GM23338 (cell line): ENCODE measurements at regions not wholly inside any gene's neighbourhood (a gene's known extent, or its start where the extent isn't known, plus 50 kb on each side); places are given as distances from the start of the nearest gene placed in this dataset.

Experiments used
- EZH2 ChIP-seq: fragments of 200-600 bp; sonication (generic); IDR thresholded peaks from one replicate; pipeline ENCODE4 v1.8.0; 2017; ENCODE audit warnings: antibody characterized with exemption, mild to moderate bottlenecking, low read depth; ENCODE audit not compliant: unreplicated experiment
- EZH2phosphoT487 ChIP-seq: fragments of 200-600 bp; sonication (generic); IDR thresholded peaks from one replicate; pipeline ENCODE4 v1.8.1; 2018; ENCODE audit warnings: antibody characterized with exemption; ENCODE audit not compliant: unreplicated experiment
- JUNB ChIP-seq: IDR thresholded peaks from one replicate; pipeline ENCODE4 v1.6.1; 2016; ENCODE audit warnings: antibody characterized with exemption; ENCODE audit not compliant: unreplicated experiment
- NANOG ChIP-seq: IDR thresholded peaks from 2 replicates; pipeline ENCODE4 v1.6.1; 2016; ENCODE audit warnings: antibody characterized with exemption, borderline replicate concordance
- POLR2AphosphoS5 ChIP-seq: IDR thresholded peaks from 2 replicates; pipeline ENCODE4 v1.6.1; 2016; ENCODE audit warnings: antibody characterized with exemption, low read depth
- STAT1 ChIP-seq: IDR thresholded peaks from one replicate; pipeline ENCODE4 v1.6.1; 2016; ENCODE audit warnings: antibody characterized with exemption; ENCODE audit not compliant: unreplicated experiment
- ZNF331 ChIP-seq: fragments of 250-450 bp; sonication (Bioruptor Pico); IDR thresholded peaks from 2 replicates; pipeline ENCODE4 v1.5.0; 2020; ENCODE audit warnings: low read depth, mild to moderate bottlenecking, moderate library complexity
- TF ChIP-seq, protein P1 (sequence below), 2 experiments: fragments of 200-600 bp in 1 of 2; sonication (generic) in 1 of 2; conservative IDR thresholded peaks; 2 replicates each; pipeline versions ENCODE4 v1.5.1 to v1.6.1; 2016 to 2017; ENCODE audit warnings: antibody characterized with exemption in 2 of 2, low read depth in 2 of 2, mild to moderate bottlenecking in 2 of 2, moderate library complexity in 1 of 2
- TF ChIP-seq, protein P2 (sequence below): IDR thresholded peaks from one replicate; pipeline ENCODE4 v1.6.1; 2018; ENCODE audit warnings: antibody characterized with exemption; ENCODE audit not compliant: unreplicated experiment
- TF ChIP-seq, protein P3 (sequence below): fragments of 250-450 bp; sonication (Bioruptor Pico); IDR thresholded peaks from 2 replicates; pipeline ENCODE4 v1.5.0; 2020; ENCODE audit warnings: mild to moderate bottlenecking, moderate library complexity
- TF ChIP-seq, protein P4 (sequence below): IDR thresholded peaks from 2 replicates; pipeline ENCODE4 v1.6.1; 2016; ENCODE audit warnings: antibody characterized with exemption

DNA sequence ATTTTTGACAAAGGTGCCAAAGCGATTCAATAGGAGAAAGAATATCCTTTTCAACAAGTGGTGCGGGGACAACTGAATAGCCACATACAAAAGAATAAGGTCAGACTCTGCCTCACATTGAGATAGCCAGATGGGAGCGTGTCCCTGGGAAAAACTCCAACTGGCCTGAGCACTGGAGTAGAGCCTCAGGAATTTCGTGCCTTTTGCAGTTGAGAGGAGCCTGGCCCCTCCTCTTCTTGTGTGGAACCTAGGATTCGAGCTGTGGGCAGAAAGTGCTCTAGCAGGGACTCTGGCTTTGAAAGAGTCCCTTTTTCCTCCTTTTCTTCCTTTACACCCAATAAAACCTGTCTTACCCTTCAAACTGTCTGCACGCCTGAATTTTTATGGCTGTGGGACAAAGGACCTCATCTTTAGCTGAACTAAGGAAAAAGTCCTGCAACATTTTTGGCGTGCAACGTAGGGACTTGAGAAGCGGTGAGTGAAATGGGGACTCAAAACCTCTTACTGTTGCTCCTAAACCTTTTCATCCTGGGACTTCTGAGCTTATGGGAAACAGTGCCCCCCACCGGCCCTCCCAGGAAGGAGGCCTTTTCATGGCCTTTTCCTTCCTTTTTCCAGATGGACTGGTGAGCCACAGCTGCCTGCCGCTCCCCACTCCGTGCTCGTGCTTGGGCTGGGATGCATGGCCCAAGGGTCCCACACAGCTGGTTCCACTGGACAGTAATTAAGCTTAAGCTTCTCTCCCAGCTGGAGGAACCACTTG, 68.6 kb downstream of the BMP15 start:
- TF ChIP-seq, protein P1, sequence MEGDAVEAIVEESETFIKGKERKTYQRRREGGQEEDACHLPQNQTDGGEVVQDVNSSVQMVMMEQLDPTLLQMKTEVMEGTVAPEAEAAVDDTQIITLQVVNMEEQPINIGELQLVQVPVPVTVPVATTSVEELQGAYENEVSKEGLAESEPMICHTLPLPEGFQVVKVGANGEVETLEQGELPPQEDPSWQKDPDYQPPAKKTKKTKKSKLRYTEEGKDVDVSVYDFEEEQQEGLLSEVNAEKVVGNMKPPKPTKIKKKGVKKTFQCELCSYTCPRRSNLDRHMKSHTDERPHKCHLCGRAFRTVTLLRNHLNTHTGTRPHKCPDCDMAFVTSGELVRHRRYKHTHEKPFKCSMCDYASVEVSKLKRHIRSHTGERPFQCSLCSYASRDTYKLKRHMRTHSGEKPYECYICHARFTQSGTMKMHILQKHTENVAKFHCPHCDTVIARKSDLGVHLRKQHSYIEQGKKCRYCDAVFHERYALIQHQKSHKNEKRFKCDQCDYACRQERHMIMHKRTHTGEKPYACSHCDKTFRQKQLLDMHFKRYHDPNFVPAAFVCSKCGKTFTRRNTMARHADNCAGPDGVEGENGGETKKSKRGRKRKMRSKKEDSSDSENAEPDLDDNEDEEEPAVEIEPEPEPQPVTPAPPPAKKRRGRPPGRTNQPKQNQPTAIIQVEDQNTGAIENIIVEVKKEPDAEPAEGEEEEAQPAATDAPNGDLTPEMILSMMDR (conservative IDR thresholded peaks at IDR 0.05; ENCODE audit: low read depth in 2 of 2): peak; percentile 49 to 53
- TF ChIP-seq EZH2: no peak
- TF ChIP-seq NANOG: no peak
- TF ChIP-seq POLR2AphosphoS5: no peak
- TF ChIP-seq EZH2phosphoT487: no peak
- TF ChIP-seq, protein P2, sequence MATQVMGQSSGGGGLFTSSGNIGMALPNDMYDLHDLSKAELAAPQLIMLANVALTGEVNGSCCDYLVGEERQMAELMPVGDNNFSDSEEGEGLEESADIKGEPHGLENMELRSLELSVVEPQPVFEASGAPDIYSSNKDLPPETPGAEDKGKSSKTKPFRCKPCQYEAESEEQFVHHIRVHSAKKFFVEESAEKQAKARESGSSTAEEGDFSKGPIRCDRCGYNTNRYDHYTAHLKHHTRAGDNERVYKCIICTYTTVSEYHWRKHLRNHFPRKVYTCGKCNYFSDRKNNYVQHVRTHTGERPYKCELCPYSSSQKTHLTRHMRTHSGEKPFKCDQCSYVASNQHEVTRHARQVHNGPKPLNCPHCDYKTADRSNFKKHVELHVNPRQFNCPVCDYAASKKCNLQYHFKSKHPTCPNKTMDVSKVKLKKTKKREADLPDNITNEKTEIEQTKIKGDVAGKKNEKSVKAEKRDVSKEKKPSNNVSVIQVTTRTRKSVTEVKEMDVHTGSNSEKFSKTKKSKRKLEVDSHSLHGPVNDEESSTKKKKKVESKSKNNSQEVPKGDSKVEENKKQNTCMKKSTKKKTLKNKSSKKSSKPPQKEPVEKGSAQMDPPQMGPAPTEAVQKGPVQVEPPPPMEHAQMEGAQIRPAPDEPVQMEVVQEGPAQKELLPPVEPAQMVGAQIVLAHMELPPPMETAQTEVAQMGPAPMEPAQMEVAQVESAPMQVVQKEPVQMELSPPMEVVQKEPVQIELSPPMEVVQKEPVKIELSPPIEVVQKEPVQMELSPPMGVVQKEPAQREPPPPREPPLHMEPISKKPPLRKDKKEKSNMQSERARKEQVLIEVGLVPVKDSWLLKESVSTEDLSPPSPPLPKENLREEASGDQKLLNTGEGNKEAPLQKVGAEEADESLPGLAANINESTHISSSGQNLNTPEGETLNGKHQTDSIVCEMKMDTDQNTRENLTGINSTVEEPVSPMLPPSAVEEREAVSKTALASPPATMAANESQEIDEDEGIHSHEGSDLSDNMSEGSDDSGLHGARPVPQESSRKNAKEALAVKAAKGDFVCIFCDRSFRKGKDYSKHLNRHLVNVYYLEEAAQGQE: no peak
- TF ChIP-seq, protein P3, sequence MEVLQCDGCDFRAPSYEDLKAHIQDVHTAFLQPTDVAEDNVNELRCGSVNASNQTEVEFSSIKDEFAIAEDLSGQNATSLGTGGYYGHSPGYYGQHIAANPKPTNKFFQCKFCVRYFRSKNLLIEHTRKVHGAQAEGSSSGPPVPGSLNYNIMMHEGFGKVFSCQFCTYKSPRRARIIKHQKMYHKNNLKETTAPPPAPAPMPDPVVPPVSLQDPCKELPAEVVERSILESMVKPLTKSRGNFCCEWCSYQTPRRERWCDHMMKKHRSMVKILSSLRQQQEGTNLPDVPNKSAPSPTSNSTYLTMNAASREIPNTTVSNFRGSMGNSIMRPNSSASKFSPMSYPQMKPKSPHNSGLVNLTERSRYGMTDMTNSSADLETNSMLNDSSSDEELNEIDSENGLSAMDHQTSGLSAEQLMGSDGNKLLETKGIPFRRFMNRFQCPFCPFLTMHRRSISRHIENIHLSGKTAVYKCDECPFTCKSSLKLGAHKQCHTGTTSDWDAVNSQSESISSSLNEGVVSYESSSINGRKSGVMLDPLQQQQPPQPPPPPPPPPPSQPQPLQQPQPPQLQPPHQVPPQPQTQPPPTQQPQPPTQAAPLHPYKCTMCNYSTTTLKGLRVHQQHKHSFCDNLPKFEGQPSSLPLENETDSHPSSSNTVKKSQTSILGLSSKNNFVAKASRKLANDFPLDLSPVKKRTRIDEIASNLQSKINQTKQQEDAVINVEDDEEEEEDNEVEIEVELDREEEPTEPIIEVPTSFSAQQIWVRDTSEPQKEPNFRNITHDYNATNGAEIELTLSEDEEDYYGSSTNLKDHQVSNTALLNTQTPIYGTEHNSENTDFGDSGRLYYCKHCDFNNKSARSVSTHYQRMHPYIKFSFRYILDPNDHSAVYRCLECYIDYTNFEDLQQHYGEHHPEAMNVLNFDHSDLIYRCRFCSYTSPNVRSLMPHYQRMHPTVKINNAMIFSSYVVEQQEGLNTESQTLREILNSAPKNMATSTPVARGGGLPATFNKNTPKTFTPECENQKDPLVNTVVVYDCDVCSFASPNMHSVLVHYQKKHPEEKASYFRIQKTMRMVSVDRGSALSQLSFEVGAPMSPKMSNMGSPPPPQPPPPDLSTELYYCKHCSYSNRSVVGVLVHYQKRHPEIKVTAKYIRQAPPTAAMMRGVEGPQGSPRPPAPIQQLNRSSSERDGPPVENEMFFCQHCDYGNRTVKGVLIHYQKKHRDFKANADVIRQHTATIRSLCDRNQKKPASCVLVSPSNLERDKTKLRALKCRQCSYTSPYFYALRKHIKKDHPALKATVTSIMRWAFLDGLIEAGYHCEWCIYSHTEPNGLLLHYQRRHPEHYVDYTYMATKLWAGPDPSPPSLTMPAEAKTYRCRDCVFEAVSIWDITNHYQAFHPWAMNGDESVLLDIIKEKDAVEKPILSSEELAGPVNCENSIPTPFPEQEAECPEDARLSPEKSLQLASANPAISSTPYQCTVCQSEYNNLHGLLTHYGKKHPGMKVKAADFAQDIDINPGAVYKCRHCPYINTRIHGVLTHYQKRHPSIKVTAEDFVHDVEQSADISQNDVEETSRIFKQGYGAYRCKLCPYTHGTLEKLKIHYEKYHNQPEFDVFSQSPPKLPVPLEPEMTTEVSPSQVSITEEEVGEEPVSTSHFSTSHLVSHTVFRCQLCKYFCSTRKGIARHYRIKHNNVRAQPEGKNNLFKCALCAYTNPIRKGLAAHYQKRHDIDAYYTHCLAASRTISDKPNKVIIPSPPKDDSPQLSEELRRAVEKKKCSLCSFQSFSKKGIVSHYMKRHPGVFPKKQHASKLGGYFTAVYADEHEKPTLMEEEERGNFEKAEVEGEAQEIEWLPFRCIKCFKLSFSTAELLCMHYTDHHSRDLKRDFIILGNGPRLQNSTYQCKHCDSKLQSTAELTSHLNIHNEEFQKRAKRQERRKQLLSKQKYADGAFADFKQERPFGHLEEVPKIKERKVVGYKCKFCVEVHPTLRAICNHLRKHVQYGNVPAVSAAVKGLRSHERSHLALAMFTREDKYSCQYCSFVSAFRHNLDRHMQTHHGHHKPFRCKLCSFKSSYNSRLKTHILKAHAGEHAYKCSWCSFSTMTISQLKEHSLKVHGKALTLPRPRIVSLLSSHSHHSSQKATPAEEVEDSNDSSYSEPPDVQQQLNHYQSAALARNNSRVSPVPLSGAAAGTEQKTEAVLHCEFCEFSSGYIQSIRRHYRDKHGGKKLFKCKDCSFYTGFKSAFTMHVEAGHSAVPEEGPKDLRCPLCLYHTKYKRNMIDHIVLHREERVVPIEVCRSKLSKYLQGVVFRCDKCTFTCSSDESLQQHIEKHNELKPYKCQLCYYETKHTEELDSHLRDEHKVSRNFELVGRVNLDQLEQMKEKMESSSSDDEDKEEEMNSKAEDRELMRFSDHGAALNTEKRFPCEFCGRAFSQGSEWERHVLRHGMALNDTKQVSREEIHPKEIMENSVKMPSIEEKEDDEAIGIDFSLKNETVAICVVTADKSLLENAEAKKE (CRISPR knock-in tag): no peak
- TF ChIP-seq, protein P4, sequence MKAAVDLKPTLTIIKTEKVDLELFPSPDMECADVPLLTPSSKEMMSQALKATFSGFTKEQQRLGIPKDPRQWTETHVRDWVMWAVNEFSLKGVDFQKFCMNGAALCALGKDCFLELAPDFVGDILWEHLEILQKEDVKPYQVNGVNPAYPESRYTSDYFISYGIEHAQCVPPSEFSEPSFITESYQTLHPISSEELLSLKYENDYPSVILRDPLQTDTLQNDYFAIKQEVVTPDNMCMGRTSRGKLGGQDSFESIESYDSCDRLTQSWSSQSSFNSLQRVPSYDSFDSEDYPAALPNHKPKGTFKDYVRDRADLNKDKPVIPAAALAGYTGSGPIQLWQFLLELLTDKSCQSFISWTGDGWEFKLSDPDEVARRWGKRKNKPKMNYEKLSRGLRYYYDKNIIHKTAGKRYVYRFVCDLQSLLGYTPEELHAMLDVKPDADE: no peak
- TF ChIP-seq ZNF331 (CRISPR knock-in tag): no peak
- TF ChIP-seq STAT1: no peak
- no peak for TF ChIP-seq JUNB
